ENCODE measurements at regions not wholly inside any gene's neighbourhood (a gene's known extent, or its start where the extent isn't known, plus 50 kb on each side); places are given as distances from the start of the nearest gene placed in this dataset.
"Not testable (repeated sequence)": the region's sequence is repeated elsewhere in the genome, so short reads cannot be mapped to it uniquely, and the experiment has no call there.

GRCh38 chr4:66465111-66465510 lies 794.8 kb upstream of the EPHA5 start:
- POLR2A ChIA-PET = no interaction called here
- Histone ChIP-seq H3F3A (replicated peaks; ENCODE audit: insufficient read depth) (no peaks in the 10 kb centered on the region), H3K4me3 (ENCODE audit: low read depth in 2 of 2, low read length in 1 of 2) (no peak overlapping the region), H3K27ac (ENCODE audit: low read depth in 2 of 2, low read length in 1 of 2) (no peak overlapping the region), H3K4me1 (ENCODE audit: control insufficient read depth in 1 of 2, insufficient read depth in 2 of 2, low read depth in 1 of 2, low read length in 1 of 2) (no peaks in the 10 kb centered on the region), H3K9me2 (no peaks in the 10 kb centered on the region), H3K79me2 (ENCODE audit: insufficient read depth) (no peaks in the 10 kb centered on the region), H4K20me1 (ENCODE audit: insufficient read depth) (no peaks in the 10 kb centered on the region), H3K9ac (no peak overlapping the region), H3K36me3 (replicated peaks in 1 of 2; ENCODE audit: control insufficient read depth in 1 of 2, insufficient read depth in 2 of 2, low read length in 1 of 2) (no peaks in the 10 kb centered on the region), H3K27me3 (ENCODE audit: insufficient read depth) (no peaks in the 10 kb centered on the region), H2AFZ (ENCODE audit: low read depth) (no peak overlapping the region), H3K4me2 (no peak overlapping the region), H3K9me3 (no peaks in the 10 kb centered on the region; the same call in 1 of the 2 replicates)
- DNase-seq = no peak
- CTCF ChIA-PET = no interaction called here
- TF ChIP-seq SMC3 (IDR thresholded peaks at IDR 0.05; ENCODE audit: low read depth, low read length) = no peak
- TF ChIP-seq EZH2phosphoT487 (IDR thresholded peaks at IDR 0.05; ENCODE audit: borderline replicate concordance, low read depth) = no peak
- no peak for TF ChIP-seq MEF2A (IDR thresholded peaks at IDR 0.05; ENCODE audit: borderline replicate concordance, low read depth)
- no peak for TF ChIP-seq FOXM1 (IDR thresholded peaks at IDR 0.05; ENCODE audit: low read depth)
- no peak for TF ChIP-seq FOSL2 (IDR thresholded peaks at IDR 0.05; ENCODE audit: borderline replicate concordance, low read depth)
- TF ChIP-seq ELF1 (IDR thresholded peaks at IDR 0.05) = no peak
- no peak for TF ChIP-seq TCF12 (IDR thresholded peaks at IDR 0.05)
- TF ChIP-seq RFX5 (IDR thresholded peaks at IDR 0.05; ENCODE audit: low read length) = no peak
- no peak for TF ChIP-seq TEAD4 (IDR thresholded peaks at IDR 0.05; ENCODE audit: borderline replicate concordance, insufficient read depth)
- no peak for TF ChIP-seq RXRA (IDR thresholded peaks at IDR 0.05; ENCODE audit: borderline replicate concordance, low read depth)
- TF ChIP-seq CHD2 (IDR thresholded peaks at IDR 0.05; ENCODE audit: low read length, partially characterized antibody) = no peak
- no peak for TF ChIP-seq IRF3 (IDR thresholded peaks at IDR 0.05; ENCODE audit: low read depth, low read length)
- TF ChIP-seq EP300 (IDR thresholded peaks at IDR 0.05; ENCODE audit: borderline replicate concordance in 1 of 2, low read depth in 1 of 2, low read length in 1 of 2) = no peak
- 23% methylated on average over 4 of the region's 4 CpGs for WGBS (ENCODE audit: low lambda C conversion rate)

- H3K36me3 ChIP-seq (replicated peaks in 1 of 2; ENCODE audit: control insufficient read depth in 1 of 2, insufficient read depth in 2 of 2, low read length in 1 of 2); CTCF ChIA-PET; H2AFZ ChIP-seq (ENCODE audit: low read depth); DNase-seq; H3F3A ChIP-seq (replicated peaks; ENCODE audit: insufficient read depth); H3K27me3 ChIP-seq (ENCODE audit: insufficient read depth); H3K27ac ChIP-seq (ENCODE audit: low read depth in 2 of 2, low read length in 1 of 2); H3K9me3 ChIP-seq; H3K79me2 ChIP-seq (ENCODE audit: insufficient read depth); H4K20me1 ChIP-seq (ENCODE audit: insufficient read depth); POLR2A ChIA-PET; H3K4me2 ChIP-seq; H3K9ac ChIP-seq; H3K9me2 ChIP-seq; H3K4me3 ChIP-seq (ENCODE audit: low read depth in 2 of 2, low read length in 1 of 2); H3K4me1 ChIP-seq (ENCODE audit: control insufficient read depth in 1 of 2, insufficient read depth in 2 of 2, low read depth in 1 of 2, low read length in 1 of 2): not testable (repeated sequence)
- WGBS (ENCODE audit: low lambda C conversion rate) = 25% methylated on average over 5 of the region's 7 CpGs
Observed at GRCh38 chr4:66462890-66463289, 792.6 kb upstream of the EPHA5 start.

GRCh38 chr4:66451741-66452140 lies 781.5 kb upstream of the EPHA5 start:
- H3F3A ChIP-seq (replicated peaks; ENCODE audit: insufficient read depth) = no peaks in the 10 kb centered on the region
- CTCF ChIA-PET = no interaction called here
- no peak overlapping the region for H3K4me3 ChIP-seq (ENCODE audit: low read depth in 2 of 2, low read length in 1 of 2)
- POLR2A ChIA-PET = no interaction called here
- H3K9ac ChIP-seq = no peak overlapping the region
- no peak overlapping the region for H3K4me2 ChIP-seq
- no peaks in the 10 kb centered on the region for H3K79me2 ChIP-seq (ENCODE audit: insufficient read depth)
- no peaks in the 10 kb centered on the region for H3K9me2 ChIP-seq
- no peaks in the 10 kb centered on the region for H3K36me3 ChIP-seq (replicated peaks in 1 of 2; ENCODE audit: control insufficient read depth in 1 of 2, insufficient read depth in 2 of 2, low read length in 1 of 2)
- no peak overlapping the region for H3K27ac ChIP-seq (ENCODE audit: low read depth in 2 of 2, low read length in 1 of 2)
- no peaks in the 10 kb centered on the region for H3K4me1 ChIP-seq (ENCODE audit: control insufficient read depth in 1 of 2, insufficient read depth in 2 of 2, low read depth in 1 of 2, low read length in 1 of 2)
- DNase-seq = no peak
- H2AFZ ChIP-seq (ENCODE audit: low read depth) = no peak overlapping the region
- no peaks in the 10 kb centered on the region for H4K20me1 ChIP-seq (ENCODE audit: insufficient read depth)
- H3K27me3 ChIP-seq (ENCODE audit: insufficient read depth) = no peaks in the 10 kb centered on the region
- no peaks in the 10 kb centered on the region for H3K9me3 ChIP-seq
- TF ChIP-seq REST (IDR thresholded peaks at IDR 0.05; ENCODE audit: low read depth, low read length) (no peak), ELF1 (IDR thresholded peaks at IDR 0.05) (no peak), FOSL2 (IDR thresholded peaks at IDR 0.05; ENCODE audit: borderline replicate concordance, low read depth) (no peak), SIN3A (IDR thresholded peaks at IDR 0.05; ENCODE audit: borderline replicate concordance, low read depth, low read length) (no peak), POLR2AphosphoS5 (IDR thresholded peaks at IDR 0.05; ENCODE audit: low read depth, low read length) (no peak), TAF1 (IDR thresholded peaks at IDR 0.05; ENCODE audit: borderline replicate concordance, low read depth, low read length) (no peak), YY1 (IDR thresholded peaks at IDR 0.05; ENCODE audit: low read depth) (no peak), GABPA (IDR thresholded peaks at IDR 0.05; ENCODE audit: low read depth) (no peak), NRF1 (IDR thresholded peaks at IDR 0.05; ENCODE audit: low read depth, low read length) (no peak)

Data from SK-N-SH (cell line).